Parathyroid adenoma (tissue), 2 donors: ENCODE measurements at regions not wholly inside any gene's neighbourhood (a gene's known extent, or its start where the extent isn't known, plus 50 kb on each side); places are given as distances from the start of the nearest gene placed in this dataset.

Source experiments
- H2AFZ ChIP-seq: fragments of 300-600 bp; sonication (generic); one replicate; pipeline ENCODE4 v1.7.0; 2017; ENCODE audit warnings: antibody characterized with exemption, mild to moderate bottlenecking
- H3K27ac ChIP-seq: fragments of 300-600 bp; sonication (generic); one replicate; pipeline ENCODE4 v1.7.0; 2017
- H3K27me3 ChIP-seq: fragments of 300-600 bp; sonication (generic); one replicate; pipeline ENCODE4 v1.7.0; 2017; ENCODE audit warnings: low read length; ENCODE audit not compliant: control insufficient read depth, insufficient read depth
- H3K36me3 ChIP-seq: fragments of 300-600 bp; sonication (generic); one replicate; pipeline ENCODE4 v1.7.0; 2017; ENCODE audit warnings: low read length; ENCODE audit not compliant: control insufficient read depth, insufficient read depth
- H3K4me1 ChIP-seq: fragments of 300-600 bp; sonication (generic); one replicate; pipeline ENCODE4 v1.7.0; 2017; ENCODE audit warnings: control low read depth
- H3K4me2 ChIP-seq: fragments of 300-600 bp; sonication (generic); one replicate; pipeline ENCODE4 v1.7.0; 2017; ENCODE audit warnings: low read length
- H3K4me3 ChIP-seq: fragments of 300-600 bp; sonication (generic); one replicate; pipeline ENCODE4 v1.7.0; 2017; ENCODE audit warnings: low read depth, low read length
- H3K79me2 ChIP-seq: fragments of 300-600 bp; sonication (generic); one replicate; pipeline ENCODE4 v1.7.0; 2017; ENCODE audit warnings: control low read depth
- H3K9ac ChIP-seq: fragments of 300-600 bp; sonication (generic); one replicate; pipeline ENCODE4 v1.7.0; 2017; ENCODE audit warnings: mild to moderate bottlenecking
- H3K9me3 ChIP-seq: fragments of 300-600 bp; sonication (generic); one replicate; pipeline ENCODE4 v1.7.0; 2017; ENCODE audit warnings: low read length; ENCODE audit not compliant: control insufficient read depth
- TF ChIP-seq, protein P1 (sequence below): fragments of 300-600 bp; sonication (generic); IDR thresholded peaks from one replicate; pipeline ENCODE4 v1.7.0; 2017; ENCODE audit warnings: antibody characterized with exemption, mild to moderate bottlenecking
- donor health status: primary hyperparathyroidism.

DNA sequence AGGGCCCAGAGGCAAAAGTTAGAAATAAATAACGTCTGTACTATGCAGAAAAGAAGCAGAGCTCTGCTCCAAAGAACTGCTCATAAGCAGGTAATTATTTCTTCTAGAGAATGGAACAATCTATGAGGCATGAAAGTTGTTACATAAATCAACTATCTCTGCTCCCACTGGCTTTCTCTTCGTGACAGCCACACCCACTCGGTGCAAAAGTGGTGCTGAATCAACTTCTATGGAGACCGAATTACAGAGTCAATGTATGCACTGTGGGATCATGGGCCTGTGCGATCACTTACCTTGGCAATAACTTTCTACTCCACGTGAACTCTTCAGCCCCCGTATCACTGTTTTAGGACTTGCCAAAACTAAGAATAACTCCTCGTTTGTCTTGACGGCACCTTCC is 99.4 kb upstream of the ATXN3L start:
- TF ChIP-seq, protein P1, sequence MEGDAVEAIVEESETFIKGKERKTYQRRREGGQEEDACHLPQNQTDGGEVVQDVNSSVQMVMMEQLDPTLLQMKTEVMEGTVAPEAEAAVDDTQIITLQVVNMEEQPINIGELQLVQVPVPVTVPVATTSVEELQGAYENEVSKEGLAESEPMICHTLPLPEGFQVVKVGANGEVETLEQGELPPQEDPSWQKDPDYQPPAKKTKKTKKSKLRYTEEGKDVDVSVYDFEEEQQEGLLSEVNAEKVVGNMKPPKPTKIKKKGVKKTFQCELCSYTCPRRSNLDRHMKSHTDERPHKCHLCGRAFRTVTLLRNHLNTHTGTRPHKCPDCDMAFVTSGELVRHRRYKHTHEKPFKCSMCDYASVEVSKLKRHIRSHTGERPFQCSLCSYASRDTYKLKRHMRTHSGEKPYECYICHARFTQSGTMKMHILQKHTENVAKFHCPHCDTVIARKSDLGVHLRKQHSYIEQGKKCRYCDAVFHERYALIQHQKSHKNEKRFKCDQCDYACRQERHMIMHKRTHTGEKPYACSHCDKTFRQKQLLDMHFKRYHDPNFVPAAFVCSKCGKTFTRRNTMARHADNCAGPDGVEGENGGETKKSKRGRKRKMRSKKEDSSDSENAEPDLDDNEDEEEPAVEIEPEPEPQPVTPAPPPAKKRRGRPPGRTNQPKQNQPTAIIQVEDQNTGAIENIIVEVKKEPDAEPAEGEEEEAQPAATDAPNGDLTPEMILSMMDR: no peak
- no peaks in the 10 kb centered on the region for H3K9me3 ChIP-seq

DNA sequence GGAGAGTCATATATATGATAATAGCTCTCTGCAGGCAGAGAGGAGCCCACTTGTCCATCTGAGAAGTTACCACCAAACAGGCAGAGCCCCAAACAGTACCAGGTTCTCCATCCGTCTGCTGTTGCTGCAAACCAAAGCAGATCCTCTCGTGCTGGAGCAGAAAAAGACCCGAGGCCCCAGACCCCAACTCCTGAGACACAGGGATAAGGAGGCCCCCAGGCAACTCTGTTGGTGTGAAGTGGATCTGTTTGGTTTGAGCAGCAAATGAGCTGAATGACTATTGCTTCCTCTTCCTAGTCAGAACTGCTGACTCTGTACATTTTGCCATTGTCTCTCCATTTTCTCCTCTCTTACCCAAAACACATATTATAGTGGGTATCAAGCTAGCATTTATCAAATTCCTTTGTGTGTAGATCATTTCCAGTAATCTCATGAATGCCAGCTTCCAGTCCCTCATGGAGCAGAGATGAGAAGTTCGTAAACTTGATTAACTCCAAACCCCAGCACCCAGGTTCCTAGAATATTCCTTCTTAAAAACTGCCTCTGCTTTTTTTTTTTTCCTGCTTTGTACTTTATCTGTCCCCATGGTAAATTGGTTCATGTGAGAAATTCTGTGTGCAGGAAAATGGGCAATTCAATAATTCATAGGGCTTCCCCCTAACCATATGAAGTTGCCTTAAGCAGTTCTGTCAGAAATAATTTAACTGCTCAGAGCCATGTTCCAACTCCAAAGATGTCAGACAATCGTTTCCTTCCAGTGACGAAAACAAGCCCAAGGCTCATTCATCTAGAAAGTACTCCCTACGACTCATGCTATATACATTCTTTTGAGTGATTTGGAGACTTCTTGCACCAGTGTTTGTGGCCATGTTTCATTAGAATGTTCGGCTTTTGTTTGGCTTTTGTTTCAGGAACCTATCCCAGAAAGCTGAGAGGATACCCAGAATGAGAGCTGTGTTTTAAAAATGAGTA is 98.6 kb upstream of the ATXN3L start:
- no peaks in the 10 kb centered on the region for H3K79me2 ChIP-seq
- H3K9me3 ChIP-seq: no peaks in the 10 kb centered on the region
- H3K36me3 ChIP-seq: no peaks in the 10 kb centered on the region
- no peak overlapping the region for H3K9ac ChIP-seq
- H3K27me3 ChIP-seq: no peaks in the 10 kb centered on the region
- H3K4me1 ChIP-seq: no peaks in the 10 kb centered on the region
- no peak overlapping the region for H2AFZ ChIP-seq
- no peak overlapping the region for H3K27ac ChIP-seq
- H3K4me2 ChIP-seq: no peak overlapping the region
- H3K4me3 ChIP-seq: no peak overlapping the region
- TF ChIP-seq, protein P1: no peak

More for the DNA sequence above, 99.4 kb upstream of the ATXN3L start:
- no peaks in the 10 kb centered on the region for H3K27me3 ChIP-seq
- no peak overlapping the region for H2AFZ ChIP-seq
- no peak overlapping the region for H3K4me3 ChIP-seq
- H3K4me2 ChIP-seq: no peak overlapping the region
- no peaks in the 10 kb centered on the region for H3K4me1 ChIP-seq
- H3K27ac ChIP-seq: no peak overlapping the region
- no peaks in the 10 kb centered on the region for H3K79me2 ChIP-seq
- H3K36me3 ChIP-seq: no peaks in the 10 kb centered on the region
- H3K9ac ChIP-seq: no peak overlapping the region

DNA sequence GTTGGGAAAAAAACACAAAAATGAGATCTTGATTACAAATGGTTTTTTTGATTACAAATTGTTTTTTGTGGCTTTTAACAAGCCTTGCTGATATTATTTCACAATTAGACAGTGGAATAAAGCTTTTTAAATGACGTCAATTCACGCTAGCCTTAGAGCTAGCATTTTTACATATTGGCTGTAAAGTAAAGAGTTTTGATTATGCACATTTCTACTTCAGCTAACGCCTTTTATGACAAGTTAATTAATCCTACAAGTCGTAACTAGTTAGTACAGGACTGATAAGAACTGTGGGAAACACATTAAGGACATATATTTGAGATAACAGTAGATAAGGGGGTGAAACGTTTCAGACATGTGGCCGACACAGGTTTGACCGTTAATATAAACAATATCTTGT is 95.7 kb upstream of the ATXN3L start:
- Histone ChIP-seq H3K27me3 (no peaks in the 10 kb centered on the region), H3K9me3 (no peaks in the 10 kb centered on the region), H3K36me3 (no peaks in the 10 kb centered on the region), H3K4me2 (no peak overlapping the region), H3K9ac (no peak overlapping the region), H3K4me3 (no peak overlapping the region), H3K4me1 (no peaks in the 10 kb centered on the region), H3K27ac (no peak overlapping the region), H3K79me2 (no peaks in the 10 kb centered on the region), H2AFZ (no peak overlapping the region)
- TF ChIP-seq, protein P1: no peak

DNA sequence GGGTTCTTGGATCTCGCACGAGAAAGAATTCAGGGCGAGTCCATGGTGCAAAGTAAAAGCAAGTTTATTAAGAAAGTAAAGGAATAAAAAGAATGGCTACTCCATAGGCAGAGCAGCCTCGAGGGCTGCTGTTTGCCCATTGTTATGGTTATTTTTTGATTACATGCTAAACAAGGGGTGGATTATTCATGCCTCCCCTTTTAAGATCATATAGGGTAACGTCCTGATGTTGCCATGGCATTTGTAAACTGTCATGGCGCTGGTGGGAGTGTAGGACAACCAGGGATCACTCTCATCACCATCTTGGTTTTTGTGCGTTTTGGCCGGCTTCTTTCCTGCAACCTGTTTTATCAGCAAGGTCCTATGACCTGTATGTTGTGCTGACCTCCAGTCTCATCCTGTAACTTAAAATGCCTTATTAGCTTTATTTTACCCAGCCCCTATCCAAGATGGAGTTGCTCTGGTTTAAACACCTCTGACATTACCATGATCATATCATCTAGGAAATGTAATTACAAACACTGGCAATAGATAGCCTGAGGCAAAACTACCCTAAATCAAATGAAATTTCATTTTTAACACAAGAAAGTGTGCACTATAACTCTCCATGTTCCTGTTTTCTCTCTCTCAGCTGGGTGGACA is 94.3 kb upstream of the ATXN3L start:
- no peak overlapping the region for H3K9ac ChIP-seq
- H3K4me1 ChIP-seq: no peaks in the 10 kb centered on the region
- H2AFZ ChIP-seq: no peak overlapping the region
- no peaks in the 10 kb centered on the region for H3K79me2 ChIP-seq
- no peaks in the 10 kb centered on the region for H3K36me3 ChIP-seq
- no peaks in the 10 kb centered on the region for H3K9me3 ChIP-seq
- H3K4me3 ChIP-seq: no peak overlapping the region
- TF ChIP-seq, protein P1: no peak
- H3K27me3 ChIP-seq: no peaks in the 10 kb centered on the region
- no peak overlapping the region for H3K4me2 ChIP-seq
- H3K27ac ChIP-seq: no peak overlapping the region
